ENCODE measurements at regions not wholly inside any gene's neighbourhood (a gene's known extent, or its start where the extent isn't known, plus 50 kb on each side); places are given as distances from the start of the nearest gene placed in this dataset.

GRCh38 chr2:20525041-20526035, 78.5 kb downstream of the RHOB start (continued):
- TF ChIP-seq LCORL (IDR thresholded peaks at IDR 0.05) (peak; percentile 25; the same call in 1 of the 2 replicates), LCORL (CRISPR knock-in tag; IDR thresholded peaks at IDR 0.05) (peak; percentile 87; the same call in 1 of the 2 replicates), SALL2 (CRISPR knock-in tag; IDR thresholded peaks at IDR 0.05) (peak; percentile 83; the same call in 1 of the 2 replicates), SIX4 (CRISPR knock-in tag; IDR thresholded peaks at IDR 0.05) (no peak; the same call in 1 of the 2 replicates), YEATS2 (CRISPR knock-in tag; IDR thresholded peaks at IDR 0.05; ENCODE audit: borderline replicate concordance) (no peak), XBP1 (CRISPR knock-in tag; IDR thresholded peaks at IDR 0.05) (no peak), ZNF83 (CRISPR knock-in tag; IDR thresholded peaks at IDR 0.05; ENCODE audit: borderline replicate concordance) (no peak), U2AF1 (optimal IDR thresholded peaks at IDR 0.05; ENCODE audit: low read depth, low read length) (peak; percentile 63), ZNF792 (CRISPR knock-in tag; IDR thresholded peaks at IDR 0.05) (peak; percentile 78; the same call in 1 of the 2 replicates), KLF12 (CRISPR knock-in tag; IDR thresholded peaks at IDR 0.05; ENCODE audit: borderline replicate concordance) (no peak), ZMYM2 (CRISPR knock-in tag; IDR thresholded peaks at IDR 0.05) (no peak; the same call in 1 of the 2 replicates), SNAPC2 (CRISPR knock-in tag; IDR thresholded peaks at IDR 0.05) (no peak), MTERF4 (CRISPR knock-in tag; IDR thresholded peaks at IDR 0.05) (no peak), ZNF766 (CRISPR knock-in tag; IDR thresholded peaks at IDR 0.05; ENCODE audit: borderline replicate concordance) (no peak), ZFX (CRISPR knock-in tag; IDR thresholded peaks at IDR 0.05; ENCODE audit: low read depth) (peak; percentile 93), FIP1L1 (IDR thresholded peaks at IDR 0.05; ENCODE audit: borderline replicate concordance, insufficient read depth, low read depth, low read length) (no peak), ZNF776 (CRISPR knock-in tag; IDR thresholded peaks at IDR 0.05) (no peak; the same call in 1 of the 2 replicates), ZNF652 (CRISPR knock-in tag; IDR thresholded peaks at IDR 0.05; ENCODE audit: borderline replicate concordance, low read depth) (no peak)
- TF ChIP-seq, protein P1, sequence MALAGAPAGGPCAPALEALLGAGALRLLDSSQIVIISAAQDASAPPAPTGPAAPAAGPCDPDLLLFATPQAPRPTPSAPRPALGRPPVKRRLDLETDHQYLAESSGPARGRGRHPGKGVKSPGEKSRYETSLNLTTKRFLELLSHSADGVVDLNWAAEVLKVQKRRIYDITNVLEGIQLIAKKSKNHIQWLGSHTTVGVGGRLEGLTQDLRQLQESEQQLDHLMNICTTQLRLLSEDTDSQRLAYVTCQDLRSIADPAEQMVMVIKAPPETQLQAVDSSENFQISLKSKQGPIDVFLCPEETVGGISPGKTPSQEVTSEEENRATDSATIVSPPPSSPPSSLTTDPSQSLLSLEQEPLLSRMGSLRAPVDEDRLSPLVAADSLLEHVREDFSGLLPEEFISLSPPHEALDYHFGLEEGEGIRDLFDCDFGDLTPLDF (CRISPR knock-in tag; IDR thresholded peaks at IDR 0.05), result no peak
- TF ChIP-seq, protein P2, sequence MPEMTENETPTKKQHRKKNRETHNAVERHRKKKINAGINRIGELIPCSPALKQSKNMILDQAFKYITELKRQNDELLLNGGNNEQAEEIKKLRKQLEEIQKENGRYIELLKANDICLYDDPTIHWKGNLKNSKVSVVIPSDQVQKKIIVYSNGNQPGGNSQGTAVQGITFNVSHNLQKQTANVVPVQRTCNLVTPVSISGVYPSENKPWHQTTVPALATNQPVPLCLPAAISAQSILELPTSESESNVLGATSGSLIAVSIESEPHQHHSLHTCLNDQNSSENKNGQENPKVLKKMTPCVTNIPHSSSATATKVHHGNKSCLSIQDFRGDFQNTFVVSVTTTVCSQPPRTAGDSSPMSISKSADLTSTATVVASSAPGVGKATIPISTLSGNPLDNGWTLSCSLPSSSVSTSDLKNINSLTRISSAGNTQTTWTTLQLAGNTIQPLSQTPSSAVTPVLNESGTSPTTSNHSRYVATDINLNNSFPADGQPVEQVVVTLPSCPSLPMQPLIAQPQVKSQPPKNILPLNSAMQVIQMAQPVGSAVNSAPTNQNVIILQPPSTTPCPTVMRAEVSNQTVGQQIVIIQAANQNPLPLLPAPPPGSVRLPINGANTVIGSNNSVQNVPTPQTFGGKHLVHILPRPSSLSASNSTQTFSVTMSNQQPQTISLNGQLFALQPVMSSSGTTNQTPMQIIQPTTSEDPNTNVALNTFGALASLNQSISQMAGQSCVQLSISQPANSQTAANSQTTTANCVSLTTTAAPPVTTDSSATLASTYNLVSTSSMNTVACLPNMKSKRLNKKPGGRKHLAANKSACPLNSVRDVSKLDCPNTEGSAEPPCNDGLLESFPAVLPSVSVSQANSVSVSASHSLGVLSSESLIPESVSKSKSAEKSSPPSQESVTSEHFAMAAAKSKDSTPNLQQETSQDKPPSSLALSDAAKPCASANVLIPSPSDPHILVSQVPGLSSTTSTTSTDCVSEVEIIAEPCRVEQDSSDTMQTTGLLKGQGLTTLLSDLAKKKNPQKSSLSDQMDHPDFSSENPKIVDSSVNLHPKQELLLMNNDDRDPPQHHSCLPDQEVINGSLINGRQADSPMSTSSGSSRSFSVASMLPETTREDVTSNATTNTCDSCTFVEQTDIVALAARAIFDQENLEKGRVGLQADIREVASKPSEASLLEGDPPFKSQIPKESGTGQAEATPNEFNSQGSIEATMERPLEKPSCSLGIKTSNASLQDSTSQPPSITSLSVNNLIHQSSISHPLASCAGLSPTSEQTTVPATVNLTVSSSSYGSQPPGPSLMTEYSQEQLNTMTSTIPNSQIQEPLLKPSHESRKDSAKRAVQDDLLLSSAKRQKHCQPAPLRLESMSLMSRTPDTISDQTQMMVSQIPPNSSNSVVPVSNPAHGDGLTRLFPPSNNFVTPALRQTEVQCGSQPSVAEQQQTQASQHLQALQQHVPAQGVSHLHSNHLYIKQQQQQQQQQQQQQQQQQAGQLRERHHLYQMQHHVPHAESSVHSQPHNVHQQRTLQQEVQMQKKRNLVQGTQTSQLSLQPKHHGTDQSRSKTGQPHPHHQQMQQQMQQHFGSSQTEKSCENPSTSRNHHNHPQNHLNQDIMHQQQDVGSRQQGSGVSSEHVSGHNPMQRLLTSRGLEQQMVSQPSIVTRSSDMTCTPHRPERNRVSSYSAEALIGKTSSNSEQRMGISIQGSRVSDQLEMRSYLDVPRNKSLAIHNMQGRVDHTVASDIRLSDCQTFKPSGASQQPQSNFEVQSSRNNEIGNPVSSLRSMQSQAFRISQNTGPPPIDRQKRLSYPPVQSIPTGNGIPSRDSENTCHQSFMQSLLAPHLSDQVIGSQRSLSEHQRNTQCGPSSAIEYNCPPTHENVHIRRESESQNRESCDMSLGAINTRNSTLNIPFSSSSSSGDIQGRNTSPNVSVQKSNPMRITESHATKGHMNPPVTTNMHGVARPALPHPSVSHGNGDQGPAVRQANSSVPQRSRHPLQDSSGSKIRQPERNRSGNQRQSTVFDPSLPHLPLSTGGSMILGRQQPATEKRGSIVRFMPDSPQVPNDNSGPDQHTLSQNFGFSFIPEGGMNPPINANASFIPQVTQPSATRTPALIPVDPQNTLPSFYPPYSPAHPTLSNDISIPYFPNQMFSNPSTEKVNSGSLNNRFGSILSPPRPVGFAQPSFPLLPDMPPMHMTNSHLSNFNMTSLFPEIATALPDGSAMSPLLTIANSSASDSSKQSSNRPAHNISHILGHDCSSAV (CRISPR knock-in tag; IDR thresholded peaks at IDR 0.05; ENCODE audit: borderline replicate concordance), result no peak

Data from HepG2 (cell line).